ENCODE measurements at regions not wholly inside any gene's neighbourhood (a gene's known extent, or its start where the extent isn't known, plus 50 kb on each side); places are given as distances from the start of the nearest gene placed in this dataset.

- TF ChIP-seq, protein P1, sequence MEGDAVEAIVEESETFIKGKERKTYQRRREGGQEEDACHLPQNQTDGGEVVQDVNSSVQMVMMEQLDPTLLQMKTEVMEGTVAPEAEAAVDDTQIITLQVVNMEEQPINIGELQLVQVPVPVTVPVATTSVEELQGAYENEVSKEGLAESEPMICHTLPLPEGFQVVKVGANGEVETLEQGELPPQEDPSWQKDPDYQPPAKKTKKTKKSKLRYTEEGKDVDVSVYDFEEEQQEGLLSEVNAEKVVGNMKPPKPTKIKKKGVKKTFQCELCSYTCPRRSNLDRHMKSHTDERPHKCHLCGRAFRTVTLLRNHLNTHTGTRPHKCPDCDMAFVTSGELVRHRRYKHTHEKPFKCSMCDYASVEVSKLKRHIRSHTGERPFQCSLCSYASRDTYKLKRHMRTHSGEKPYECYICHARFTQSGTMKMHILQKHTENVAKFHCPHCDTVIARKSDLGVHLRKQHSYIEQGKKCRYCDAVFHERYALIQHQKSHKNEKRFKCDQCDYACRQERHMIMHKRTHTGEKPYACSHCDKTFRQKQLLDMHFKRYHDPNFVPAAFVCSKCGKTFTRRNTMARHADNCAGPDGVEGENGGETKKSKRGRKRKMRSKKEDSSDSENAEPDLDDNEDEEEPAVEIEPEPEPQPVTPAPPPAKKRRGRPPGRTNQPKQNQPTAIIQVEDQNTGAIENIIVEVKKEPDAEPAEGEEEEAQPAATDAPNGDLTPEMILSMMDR (IDR thresholded peaks at IDR 0.05) = no peak
- TF ChIP-seq POLR2A (IDR thresholded peaks at IDR 0.05) = no peak
- no peak for TF ChIP-seq POLR2AphosphoS5 (IDR thresholded peaks at IDR 0.05; ENCODE audit: insufficient read depth in 1 of 2, low read depth in 1 of 2)
These were observed 1024.5 kb upstream of the RBFOX1 start for GRCh38 chr16:6308176-6308575.

All from vagina (tissue), 2 donors.